Stimulated activated CD4-positive, alpha-beta T cell treated with anti-CD3 and anti-CD28 coated beads, Interleukin-4, amount 100 ng/mL, for 24 hours (primary cell): ENCODE measurements at regions not wholly inside any gene's neighbourhood (a gene's known extent, or its start where the extent isn't known, plus 50 kb on each side); places are given as distances from the start of the nearest gene placed in this dataset.
"Not testable (repeated sequence)": the region's sequence is repeated elsewhere in the genome, so short reads cannot be mapped to it uniquely, and the experiment has no call there.

Experiments
- DNase-seq: peaks from one replicate; pipeline ENCODE4 v3.0.0-alpha.2; 2020

- no peak for DNase-seq
Measured at GRCh38 chr3:25957026-25957425, 167.1 kb downstream of the OXSM start.

DNA sequence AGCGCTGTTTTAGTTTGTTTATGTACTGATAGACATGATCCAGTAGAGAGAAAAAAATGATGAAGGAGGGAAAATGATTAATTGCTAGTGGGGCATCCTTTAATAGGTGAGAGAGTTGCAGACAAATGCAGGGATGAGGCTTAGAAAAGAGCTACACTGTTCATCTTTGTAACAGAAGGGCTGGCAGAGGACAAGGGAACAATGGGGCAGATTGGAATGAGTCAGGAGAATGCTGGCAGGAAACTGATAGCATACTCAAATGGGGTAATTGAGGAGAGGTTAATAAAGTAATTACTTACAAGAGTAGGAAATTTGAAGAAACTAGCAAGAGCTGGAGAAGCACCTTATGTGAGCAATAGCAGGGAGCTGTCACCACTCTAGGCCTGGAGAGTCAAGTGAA, 170.9 kb downstream of the OXSM start:
- DNase-seq, result no peak

- no peak for DNase-seq
Measured at GRCh38 chr3:25962255-25962654, 172.4 kb downstream of the OXSM start.

- no peak for DNase-seq
Measured at GRCh38 chr3:25964141-25964540, 174.3 kb downstream of the OXSM start.

GRCh38 chr3:25967385-25967784, 177.5 kb downstream of the OXSM start:
- DNase-seq, result no peak

DNA sequence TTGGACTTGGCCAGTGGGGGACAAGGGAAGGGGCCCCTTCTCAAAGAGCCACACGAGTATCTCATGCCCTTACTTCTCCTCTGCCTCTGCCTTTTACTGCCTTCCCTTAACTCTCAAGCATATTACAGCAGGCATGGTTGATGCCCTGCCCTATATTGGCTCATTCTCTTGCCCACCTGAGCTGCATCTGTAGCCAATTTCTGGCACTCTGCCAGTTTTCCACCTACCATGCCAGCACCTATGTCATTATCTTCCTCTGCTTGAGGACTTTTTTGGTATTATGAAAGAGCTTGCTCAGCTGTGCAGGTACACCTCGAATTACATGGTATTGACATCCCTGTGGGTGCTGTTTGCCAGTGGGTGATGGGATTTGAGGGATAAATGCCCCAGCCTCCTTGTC, 181.8 kb downstream of the OXSM start:
- no peak for DNase-seq

- DNase-seq, result no peak
Measured at GRCh38 chr3:25973122-25973521, 183.2 kb downstream of the OXSM start.

- no peak for DNase-seq
Measured at GRCh38 chr3:25982756-25983155, 192.9 kb downstream of the OXSM start.

DNA sequence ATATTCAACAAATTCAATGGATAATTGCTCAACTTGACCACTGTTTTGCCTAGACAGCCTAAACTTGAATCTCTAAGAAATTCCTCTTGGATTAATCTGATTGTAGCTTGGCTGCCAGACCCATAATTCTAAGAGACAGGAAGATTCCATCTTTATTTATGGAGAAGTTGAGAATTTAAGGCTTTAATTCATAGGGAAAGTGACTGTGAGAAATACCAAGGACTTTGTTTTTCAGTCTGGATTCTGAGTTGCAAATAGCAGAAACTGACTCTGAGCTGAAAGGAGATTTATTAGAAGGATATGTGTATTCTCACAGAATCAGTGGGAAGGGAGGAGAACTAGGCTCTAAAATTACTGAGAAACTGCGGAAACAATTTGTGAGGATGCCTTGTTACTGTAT, 195.7 kb downstream of the OXSM start:
- DNase-seq, result no peak

DNA sequence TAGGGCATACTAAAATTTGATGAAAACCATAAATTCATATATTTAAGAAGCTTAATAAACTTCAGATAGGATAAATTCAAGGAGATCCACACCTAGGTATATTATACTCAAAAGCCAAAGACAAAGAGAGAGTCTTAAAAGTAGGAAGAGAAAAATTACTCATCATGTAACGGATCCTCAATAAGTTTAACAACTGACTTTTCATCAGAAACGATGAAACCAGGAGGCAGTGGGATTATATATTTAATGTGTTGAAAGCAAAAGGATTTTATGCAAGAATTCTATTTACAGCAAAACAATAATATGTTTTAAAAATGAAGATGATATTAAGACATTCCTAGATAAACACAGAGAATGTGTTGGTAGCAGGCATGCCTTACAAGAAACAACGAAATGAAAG, 202.7 kb downstream of the OXSM start:
- DNase-seq, result no peak

DNA sequence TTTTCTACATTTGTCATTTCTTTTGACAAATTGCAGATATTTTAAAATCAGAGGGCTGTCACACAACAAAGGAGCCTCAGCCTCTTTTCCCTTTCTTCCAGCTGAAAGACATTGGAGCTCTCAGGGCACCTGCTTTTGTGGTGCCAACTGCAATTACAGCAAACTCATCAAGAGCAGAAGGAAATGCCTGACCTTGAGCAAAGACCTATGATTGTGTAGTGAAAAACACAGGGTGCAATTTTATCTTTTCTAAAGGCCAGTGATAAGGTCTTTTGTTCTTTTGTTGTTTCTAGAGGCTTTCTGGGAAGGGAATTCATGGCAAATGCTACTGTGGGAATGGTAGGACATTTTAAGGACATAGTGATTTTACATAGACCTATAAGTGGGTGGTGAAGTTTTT, 214.3 kb downstream of the OXSM start:
- no peak for DNase-seq

GRCh38 chr3:26011276-26011675, 221.4 kb downstream of the OXSM start:
- no peak for DNase-seq

GRCh38 chr3:26012241-26012745, 222.4 kb downstream of the OXSM start:
- no peak for DNase-seq

DNA sequence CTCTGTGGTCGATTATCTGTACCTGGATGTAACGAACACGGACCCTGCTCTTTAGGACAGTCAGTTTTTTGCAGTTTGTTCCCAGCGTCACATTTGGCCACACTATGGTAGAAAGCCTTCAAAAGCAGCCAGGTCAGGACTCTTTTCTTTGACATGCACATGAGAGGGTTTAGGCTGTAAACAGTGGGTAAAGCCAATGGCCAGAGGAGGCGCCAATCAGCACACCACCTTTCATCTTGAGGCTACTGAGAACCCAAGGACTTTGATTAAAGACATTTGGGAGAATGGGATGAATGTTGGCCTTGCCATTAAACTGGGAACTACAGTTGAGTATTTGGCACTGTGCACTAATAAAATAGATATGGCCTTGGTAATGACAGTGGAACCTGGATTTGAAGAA, 225.9 kb downstream of the OXSM start:
- no peak for DNase-seq

DNA sequence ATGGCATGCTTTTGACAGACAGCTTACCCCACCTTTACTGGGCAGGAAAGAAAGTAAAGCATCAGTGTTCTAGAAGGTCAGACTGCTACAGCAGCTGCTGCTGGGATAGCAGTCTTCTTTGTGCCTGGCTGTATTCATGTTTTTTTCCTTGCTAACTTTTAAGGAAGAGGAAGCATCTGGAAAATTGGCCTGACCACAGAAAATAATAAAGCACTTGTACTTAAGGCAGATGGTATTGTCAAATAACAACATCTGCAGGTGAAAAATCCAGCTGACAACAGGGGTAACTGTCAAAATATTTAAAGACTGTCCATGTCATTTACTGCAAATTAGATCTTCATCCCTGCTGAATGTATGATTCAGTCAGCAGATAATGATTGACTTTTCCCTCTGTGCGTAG, 229.0 kb downstream of the OXSM start:
- DNase-seq, result no peak

DNA sequence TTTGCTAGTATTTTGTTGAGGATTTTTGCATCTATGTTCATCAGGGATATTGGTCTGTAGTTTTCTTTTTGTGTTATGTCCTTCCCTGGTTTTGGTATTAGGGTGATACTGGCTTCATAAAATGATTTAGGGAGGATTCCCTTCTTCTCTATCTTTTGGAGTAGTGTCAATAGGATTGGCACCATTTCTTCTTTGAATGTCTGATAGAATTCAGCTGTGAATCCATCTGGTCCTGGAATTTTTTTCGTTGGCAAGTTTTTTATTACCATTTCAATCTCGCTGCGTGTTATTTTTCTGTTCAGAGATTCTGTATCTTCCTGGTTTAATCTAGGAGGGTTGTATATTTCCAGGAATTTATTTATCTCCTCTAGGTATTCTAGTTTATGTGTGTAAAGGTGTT, 234.3 kb downstream of the OXSM start:
- not testable (repeated sequence) for DNase-seq

DNA sequence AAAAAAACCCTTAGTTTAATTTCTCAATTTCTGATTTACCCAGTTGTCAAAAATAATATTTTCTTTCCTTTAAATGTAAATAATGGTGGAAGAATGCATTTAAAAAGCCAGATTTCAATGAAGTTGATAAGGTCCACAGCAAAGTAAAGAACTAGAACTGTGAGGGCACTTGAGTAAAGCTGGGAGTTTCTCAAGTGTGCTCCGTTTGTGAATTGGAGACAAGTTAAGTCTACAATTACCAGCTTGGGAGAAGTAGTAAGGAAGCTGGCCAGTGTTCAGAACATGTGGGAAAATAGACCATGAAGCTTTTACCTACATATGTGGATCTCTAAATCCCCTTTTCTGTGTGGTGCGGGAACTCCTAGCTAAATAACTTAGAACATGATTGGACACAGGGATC, 239.4 kb downstream of the OXSM start:
- DNase-seq, result no peak

GRCh38 chr3:26042126-26042525, 252.2 kb downstream of the OXSM start:
- DNase-seq, result not testable (repeated sequence)

GRCh38 chr3:26049951-26050350, 260.1 kb downstream of the OXSM start:
- DNase-seq, result no peak

DNA sequence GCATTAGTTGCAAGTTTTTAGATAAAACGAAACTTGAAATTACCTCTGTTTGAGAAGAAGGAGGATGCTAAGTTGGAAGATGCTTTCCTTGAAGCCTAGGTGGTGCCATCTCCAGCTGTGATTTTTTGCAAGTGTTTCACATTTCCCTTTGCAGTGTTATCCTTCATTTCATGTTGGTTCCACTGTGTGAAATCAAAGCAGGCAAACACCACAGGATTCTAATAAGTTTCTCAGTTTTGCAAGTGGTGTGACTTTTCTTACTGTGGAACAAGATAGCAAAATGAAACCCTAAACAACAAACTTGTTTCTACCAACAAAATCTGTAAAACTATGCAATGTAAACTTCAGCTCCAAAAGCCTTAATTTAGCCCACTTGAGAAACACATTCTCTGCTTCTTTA, 260.9 kb downstream of the OXSM start:
- no peak for DNase-seq

GRCh38 chr3:26058901-26059321, 269.0 kb downstream of the OXSM start:
- DNase-seq, result no peak

- DNase-seq, result no peak
Measured at GRCh38 chr3:26061947-26062346, 272.1 kb downstream of the OXSM start.

GRCh38 chr3:26064297-26064696, 274.4 kb downstream of the OXSM start:
- no peak for DNase-seq

- no peak for DNase-seq
Measured at GRCh38 chr3:26068890-26069289, 279.0 kb downstream of the OXSM start.

GRCh38 chr3:26070854-26071253, 281.0 kb downstream of the OXSM start:
- DNase-seq, result no peak

GRCh38 chr3:26074080-26074479, 284.2 kb downstream of the OXSM start:
- no peak for DNase-seq
